CD4-positive, CD25-positive, alpha-beta regulatory T cell (primary cell): ENCODE measurements at regions not wholly inside any gene's neighbourhood (a gene's known extent, or its start where the extent isn't known, plus 50 kb on each side); places are given as distances from the start of the nearest gene placed in this dataset.

ENCODE experiments used
- ATAC-seq, 2 donors: fragments of 150-1000 bp; cut with Tn5 transposase; one replicate each; pipeline ENCODE4 v1.10.0; 2021; ENCODE audit warnings: low read depth in 2 of 2, moderate number of reproducible peaks in 2 of 2, moderate library complexity in 1 of 2
- DNase-seq, 3 donors: peaks; one replicate each; pipeline versions ENCODE4 v3.0.0 to v3.0.0-alpha.2; 2012 to 2022; ENCODE audit warnings: mixed read lengths in 1 of 3
- H3K27ac ChIP-seq: one replicate; pipeline ENCODE4 v1.7.0; 2013; ENCODE audit warnings: mild to moderate bottlenecking, low read length; ENCODE audit not compliant: insufficient read depth, poor library complexity, severe bottlenecking
- H3K27me3 ChIP-seq: one replicate; pipeline ENCODE4 v1.7.0; 2013; ENCODE audit warnings: low read length; ENCODE audit not compliant: control insufficient read depth, insufficient read depth
- H3K36me3 ChIP-seq: one replicate; pipeline ENCODE4 v1.7.0; 2013; ENCODE audit warnings: mild to moderate bottlenecking, low read length, moderate library complexity; ENCODE audit not compliant: control insufficient read depth, insufficient read depth
- H3K4me1 ChIP-seq: 2 replicates; pipeline ENCODE4 v1.7.0; 2013; ENCODE audit warnings: mild to moderate bottlenecking, low read length; ENCODE audit not compliant: insufficient read depth, control insufficient read depth, poor library complexity, severe bottlenecking
- H3K4me3 ChIP-seq: one replicate; pipeline ENCODE4 v1.7.0; 2013; ENCODE audit warnings: low read depth, mild to moderate bottlenecking, low read length, moderate library complexity
- H3K9me3 ChIP-seq, 2 experiments: 1 replicate in 1 of 2; 2 replicates in 1 of 2; pipeline ENCODE4 v1.7.0; 2013; ENCODE audit warnings: low read length in 2 of 2, mild to moderate bottlenecking in 1 of 2, moderate library complexity in 1 of 2; ENCODE audit not compliant: control insufficient read depth in 2 of 2
- H3K27ac Mint-ChIP-seq, 3 donors: one replicate each; pipeline ENCODE4 v1.8.0; 2020 to 2022; ENCODE audit warnings: mild to moderate bottlenecking in 3 of 3, mixed read lengths in 3 of 3, moderate library complexity in 2 of 3
- H3K27me3 Mint-ChIP-seq: one replicate; pipeline ENCODE4 v1.8.0; 2022; ENCODE audit warnings: mild to moderate bottlenecking, mixed read lengths
- H3K36me3 Mint-ChIP-seq: one replicate; pipeline ENCODE4 v1.8.0; 2020; ENCODE audit warnings: mixed read lengths
- H3K4me1 Mint-ChIP-seq, 4 donors: one replicate each; pipeline ENCODE4 v1.8.0; 2020 to 2022; ENCODE audit warnings: mixed read lengths in 4 of 4, mild to moderate bottlenecking in 1 of 4
- H3K4me3 Mint-ChIP-seq, 4 donors: one replicate each; pipeline ENCODE4 v1.8.0; 2020 to 2022; ENCODE audit warnings: mild to moderate bottlenecking in 4 of 4, mixed read lengths in 4 of 4, moderate library complexity in 3 of 4
- H3K9me3 Mint-ChIP-seq, 7 donors: one replicate each; pipeline ENCODE4 v1.8.0; 2020 to 2022; ENCODE audit warnings: mixed read lengths in 7 of 7, mild to moderate bottlenecking in 3 of 7, moderate library complexity in 2 of 7

GRCh38 chr9:29830821-29831220, 2257.5 kb upstream of the C9orf72 start:
- Histone ChIP-seq H3K9me3 (no peaks in the 10 kb centered on the region), H3K4me3 (no peak overlapping the region), H3K27ac (no peak overlapping the region), H3K4me1 (no peaks in the 10 kb centered on the region), H3K36me3 (no peaks in the 10 kb centered on the region), H3K27me3 (no peaks in the 10 kb centered on the region)
- DNase-seq: no peak
- ATAC-seq: no peak
- no peaks in the 10 kb centered on the region for H3K4me1 Mint-ChIP-seq
- no peaks in the 10 kb centered on the region for H3K27me3 Mint-ChIP-seq
- no peaks in the 10 kb centered on the region for H3K36me3 Mint-ChIP-seq
- no peak overlapping the region for H3K4me3 Mint-ChIP-seq
- peaks cover 0 to 10% (median 6%) of the 10 kb centered on the region in 7 donors for H3K9me3 Mint-ChIP-seq
- no peak overlapping the region for H3K27ac Mint-ChIP-seq

- Histone ChIP-seq H3K4me3 (no peak overlapping the region), H3K4me1 (no peaks in the 10 kb centered on the region), H3K27ac (no peak overlapping the region), H3K9me3 (peaks cover 0 to 2% of the 10 kb centered on the region in 2 experiments), H3K36me3 (no peaks in the 10 kb centered on the region), H3K27me3 (no peaks in the 10 kb centered on the region)
- no peaks in the 10 kb centered on the region for H3K27me3 Mint-ChIP-seq
- H3K36me3 Mint-ChIP-seq: no peaks in the 10 kb centered on the region
- ATAC-seq (no peak), DNase-seq (no peak)
- no peak overlapping the region for H3K27ac Mint-ChIP-seq
- peaks cover 0 to 18% (median 4%) of the 10 kb centered on the region in 7 donors for H3K9me3 Mint-ChIP-seq
- H3K4me1 Mint-ChIP-seq: no peaks in the 10 kb centered on the region
- H3K4me3 Mint-ChIP-seq: no peak overlapping the region
These were observed 2265.3 kb upstream of the C9orf72 start for GRCh38 chr9:29838491-29839020.

- H3K9me3 Mint-ChIP-seq: peaks cover 0 to 14% (median 5%) of the 10 kb centered on the region in 7 donors
- DNase-seq (no peak), ATAC-seq (no peak)
- H3K36me3 Mint-ChIP-seq: no peaks in the 10 kb centered on the region
- Histone ChIP-seq H3K9me3 (no peaks in the 10 kb centered on the region), H3K27me3 (no peaks in the 10 kb centered on the region), H3K4me1 (no peaks in the 10 kb centered on the region), H3K36me3 (no peaks in the 10 kb centered on the region), H3K4me3 (no peak overlapping the region), H3K27ac (no peak overlapping the region)
- no peaks in the 10 kb centered on the region for H3K4me1 Mint-ChIP-seq
- no peaks in the 10 kb centered on the region for H3K27me3 Mint-ChIP-seq
- no peak overlapping the region for H3K27ac Mint-ChIP-seq
- H3K4me3 Mint-ChIP-seq: no peak overlapping the region
These were observed 2271.0 kb upstream of the C9orf72 start for GRCh38 chr9:29844251-29844650.

GRCh38 chr9:29850664-29851063, 2277.4 kb upstream of the C9orf72 start:
- H3K4me3 Mint-ChIP-seq: no peak overlapping the region

GRCh38 chr9:29861803-29862202, 2288.5 kb upstream of the C9orf72 start:
- no peaks in the 10 kb centered on the region for H3K4me1 Mint-ChIP-seq
- no peaks in the 10 kb centered on the region for H3K9me3 ChIP-seq

More at GRCh38 chr9:29850664-29851063, 2277.4 kb upstream of the C9orf72 start:
- no peaks in the 10 kb centered on the region for H3K36me3 Mint-ChIP-seq
- ATAC-seq: no peak
- no peak for DNase-seq
- no peak overlapping the region for H3K4me3 ChIP-seq
- no peaks in the 10 kb centered on the region for H3K27me3 Mint-ChIP-seq
- H3K9me3 Mint-ChIP-seq: peaks cover 0 to 6% (median under 1%) of the 10 kb centered on the region in 7 donors
- H3K27me3 ChIP-seq: no peaks in the 10 kb centered on the region
- no peaks in the 10 kb centered on the region for H3K36me3 ChIP-seq
- no peak overlapping the region for H3K27ac Mint-ChIP-seq
- no peaks in the 10 kb centered on the region for H3K4me1 ChIP-seq
- no peak overlapping the region for H3K27ac ChIP-seq
- H3K9me3 ChIP-seq: no peaks in the 10 kb centered on the region
- no peaks in the 10 kb centered on the region for H3K4me1 Mint-ChIP-seq

GRCh38 chr9:29865764-29866313, 2292.6 kb upstream of the C9orf72 start:
- no peaks in the 10 kb centered on the region for H3K27me3 Mint-ChIP-seq
- H3K36me3 Mint-ChIP-seq: no peaks in the 10 kb centered on the region
- H3K9me3 Mint-ChIP-seq: peaks cover 0 to 14% (median 1%) of the 10 kb centered on the region in 7 donors
- H3K4me3 ChIP-seq: no peak overlapping the region
- DNase-seq (peak in 1 of 3 donors; percentile 1), ATAC-seq (no peak)
- no peak overlapping the region for H3K27ac ChIP-seq
- H3K27ac Mint-ChIP-seq: no peak overlapping the region
- no peaks in the 10 kb centered on the region for H3K9me3 ChIP-seq
- H3K4me1 Mint-ChIP-seq: peaks cover 0 to 2% (median 0%) of the 10 kb centered on the region in 4 donors
- H3K4me3 Mint-ChIP-seq: peak overlapping the region in 1 of 4 donors; percentile 70
- no peaks in the 10 kb centered on the region for H3K27me3 ChIP-seq
- H3K36me3 ChIP-seq: no peaks in the 10 kb centered on the region
- H3K4me1 ChIP-seq: no peaks in the 10 kb centered on the region

More at GRCh38 chr9:29861803-29862202, 2288.5 kb upstream of the C9orf72 start:
- ATAC-seq (no peak), DNase-seq (no peak)
- no peaks in the 10 kb centered on the region for H3K4me1 ChIP-seq
- H3K27me3 ChIP-seq: no peaks in the 10 kb centered on the region
- Mint-ChIP-seq H3K36me3 (no peaks in the 10 kb centered on the region), H3K27ac (no peak overlapping the region), H3K9me3 (peaks cover 0 to 6% (median 1%) of the 10 kb centered on the region in 7 donors), H3K4me3 (no peak overlapping the region), H3K27me3 (no peaks in the 10 kb centered on the region)
- H3K4me3 ChIP-seq: no peak overlapping the region
- no peaks in the 10 kb centered on the region for H3K36me3 ChIP-seq
- no peak overlapping the region for H3K27ac ChIP-seq

- DNase-seq: peak in 1 of 3 donors; percentile 0
- Mint-ChIP-seq H3K36me3 (no peaks in the 10 kb centered on the region), H3K4me1 (peaks cover 0 to 2% (median 0%) of the 10 kb centered on the region in 4 donors), H3K4me3 (no peak overlapping the region), H3K27me3 (no peaks in the 10 kb centered on the region), H3K27ac (no peak overlapping the region), H3K9me3 (peaks cover 0 to 14% (median 1%) of the 10 kb centered on the region in 7 donors)
- H3K27ac ChIP-seq: no peak overlapping the region
- H3K4me1 ChIP-seq: no peaks in the 10 kb centered on the region
- no peaks in the 10 kb centered on the region for H3K27me3 ChIP-seq
- no peak overlapping the region for H3K4me3 ChIP-seq
- no peaks in the 10 kb centered on the region for H3K36me3 ChIP-seq
- ATAC-seq: no peak
- H3K9me3 ChIP-seq: no peaks in the 10 kb centered on the region
These were observed 2293.3 kb upstream of the C9orf72 start for GRCh38 chr9:29866556-29866955.

GRCh38 chr9:29873579-29873978, 2300.3 kb upstream of the C9orf72 start:
- Mint-ChIP-seq H3K36me3 (no peaks in the 10 kb centered on the region), H3K27me3 (no peaks in the 10 kb centered on the region), H3K27ac (no peak overlapping the region), H3K9me3 (peaks cover 0 to 7% (median 0%) of the 10 kb centered on the region in 7 donors), H3K4me3 (no peak overlapping the region), H3K4me1 (peaks cover 0 to 2% (median 0%) of the 10 kb centered on the region in 4 donors)
- no peak overlapping the region for H3K27ac ChIP-seq
- H3K4me1 ChIP-seq: no peaks in the 10 kb centered on the region
- no peak for DNase-seq
- no peaks in the 10 kb centered on the region for H3K36me3 ChIP-seq
- ATAC-seq: no peak
- no peak overlapping the region for H3K4me3 ChIP-seq
- H3K9me3 ChIP-seq: no peaks in the 10 kb centered on the region
- no peaks in the 10 kb centered on the region for H3K27me3 ChIP-seq
